ENCODE measurements at regions not wholly inside any gene's neighbourhood (a gene's known extent, or its start where the extent isn't known, plus 50 kb on each side); places are given as distances from the start of the nearest gene placed in this dataset.

- TF ChIP-seq CTCF (IDR thresholded peaks at IDR 0.05) = no peak
- H3K27ac ChIP-seq = no peak overlapping the region
Measured at GRCh38 chr20:52496191-52496590, 304.6 kb upstream of the ZFP64 start.

GRCh38 chr20:52494244-52494643 is 302.7 kb upstream of the ZFP64 start:
- H3K9me3 ChIP-seq = no peaks in the 10 kb centered on the region
- peaks cover 34% of the 10 kb centered on the region for H3K27me3 ChIP-seq
- no peaks in the 10 kb centered on the region for H3K36me3 ChIP-seq
- no peaks in the 10 kb centered on the region for H3K4me1 ChIP-seq (ENCODE audit: control insufficient read depth in 1 of 2, insufficient read depth in 1 of 2, low read depth in 1 of 2, low read length in 1 of 2)
- no peak overlapping the region for H3K4me3 ChIP-seq (ENCODE audit: low read depth in 1 of 2, low read length in 1 of 2)
- TF ChIP-seq CTCF (IDR thresholded peaks at IDR 0.05) = no peak
- no peak overlapping the region for H3K27ac ChIP-seq

More at GRCh38 chr20:52496191-52496590, 304.6 kb upstream of the ZFP64 start:
- Histone ChIP-seq H3K36me3 (no peaks in the 10 kb centered on the region), H3K9me3 (no peaks in the 10 kb centered on the region), H3K4me3 (ENCODE audit: low read depth in 1 of 2, low read length in 1 of 2) (no peak overlapping the region), H3K4me1 (ENCODE audit: control insufficient read depth in 1 of 2, insufficient read depth in 1 of 2, low read depth in 1 of 2, low read length in 1 of 2) (no peaks in the 10 kb centered on the region), H3K27me3 (peaks cover 34% of the 10 kb centered on the region)

- H3K36me3 ChIP-seq = no peaks in the 10 kb centered on the region
- TF ChIP-seq CTCF (IDR thresholded peaks at IDR 0.05) = no peak
- H3K4me3 ChIP-seq (ENCODE audit: low read depth in 1 of 2, low read length in 1 of 2) = no peak overlapping the region
- no peaks in the 10 kb centered on the region for H3K4me1 ChIP-seq (ENCODE audit: control insufficient read depth in 1 of 2, insufficient read depth in 1 of 2, low read depth in 1 of 2, low read length in 1 of 2)
- H3K27ac ChIP-seq = no peak overlapping the region
- H3K9me3 ChIP-seq = no peaks in the 10 kb centered on the region
- peaks cover 34% of the 10 kb centered on the region for H3K27me3 ChIP-seq
Measured at GRCh38 chr20:52493171-52493721, 301.7 kb upstream of the ZFP64 start.

- Histone ChIP-seq H3K4me3 (ENCODE audit: low read depth in 1 of 2, low read length in 1 of 2) (no peak overlapping the region), H3K9me3 (no peaks in the 10 kb centered on the region)
- TF ChIP-seq CTCF (IDR thresholded peaks at IDR 0.05) = no peak
Measured at GRCh38 chr20:52490711-52491430, 299.3 kb upstream of the ZFP64 start.

GRCh38 chr20:52484438-52484837 is 292.9 kb upstream of the ZFP64 start:
- Histone ChIP-seq H3K4me1 (ENCODE audit: control insufficient read depth in 1 of 2, insufficient read depth in 1 of 2, low read depth in 1 of 2, low read length in 1 of 2) (no peaks in the 10 kb centered on the region), H3K27me3 (no peaks in the 10 kb centered on the region), H3K4me3 (ENCODE audit: low read depth in 1 of 2, low read length in 1 of 2) (no peak overlapping the region), H3K9me3 (no peaks in the 10 kb centered on the region), H3K36me3 (no peaks in the 10 kb centered on the region), H3K27ac (no peak overlapping the region)
- TF ChIP-seq CTCF (IDR thresholded peaks at IDR 0.05) = no peak

More at GRCh38 chr20:52490711-52491430, 299.3 kb upstream of the ZFP64 start:
- Histone ChIP-seq H3K4me1 (ENCODE audit: control insufficient read depth in 1 of 2, insufficient read depth in 1 of 2, low read depth in 1 of 2, low read length in 1 of 2) (no peaks in the 10 kb centered on the region), H3K27ac (no peak overlapping the region), H3K27me3 (peaks cover 34% of the 10 kb centered on the region), H3K36me3 (no peaks in the 10 kb centered on the region)
